ENCODE measurements at regions not wholly inside any gene's neighbourhood (a gene's known extent, or its start where the extent isn't known, plus 50 kb on each side); places are given as distances from the start of the nearest gene placed in this dataset.
A peak's percentile ranks its signal among the peaks of the same experiment; 100 is the strongest.
"Not testable (repeated sequence)": the region's sequence is repeated elsewhere in the genome, so short reads cannot be mapped to it uniquely, and the experiment has no call there.

GRCh38 chr1:120552190-120552589 lies 137.4 kb downstream of the NBPF8 start:
- DNase-seq = not testable (repeated sequence)

GRCh38 chr1:120557605-120558302 lies 142.9 kb downstream of the NBPF8 start:
- DNase-seq = not testable (repeated sequence)

GRCh38 chr1:120558303-120559060 lies 143.6 kb downstream of the NBPF8 start:
- DNase-seq = peak; percentile 50

GRCh38 chr1:120561767-120562166 lies 146.9 kb downstream of the NBPF8 start:
- not testable (repeated sequence) for DNase-seq

GRCh38 chr1:120565396-120565795 lies 150.6 kb downstream of the NBPF8 start:
- not testable (repeated sequence) for DNase-seq

- not testable (repeated sequence) for DNase-seq
Observed at GRCh38 chr1:120567620-120568019, 152.8 kb downstream of the NBPF8 start.

GRCh38 chr1:120575201-120575600 lies 148.5 kb upstream of the NBPF26 start:
- not testable (repeated sequence) for DNase-seq

- DNase-seq = not testable (repeated sequence)
Observed at GRCh38 chr1:120582135-120582534, 141.6 kb upstream of the NBPF26 start.

- not testable (repeated sequence) for DNase-seq
Observed at GRCh38 chr1:120586053-120586452, 137.7 kb upstream of the NBPF26 start.

- DNase-seq = not testable (repeated sequence)
Observed at GRCh38 chr1:120588811-120589210, 134.9 kb upstream of the NBPF26 start.

GRCh38 chr1:120591774-120592173 lies 132.0 kb upstream of the NBPF26 start:
- DNase-seq = not testable (repeated sequence)

GRCh38 chr1:120592943-120593342 lies 130.8 kb upstream of the NBPF26 start:
- not testable (repeated sequence) for DNase-seq

- not testable (repeated sequence) for DNase-seq
Observed at GRCh38 chr1:120593648-120594047, 130.1 kb upstream of the NBPF26 start.

- DNase-seq = not testable (repeated sequence)
Observed at GRCh38 chr1:120598331-120598951, 125.3 kb upstream of the NBPF26 start.

GRCh38 chr1:120599511-120599910 lies 124.2 kb upstream of the NBPF26 start:
- DNase-seq = not testable (repeated sequence)

- DNase-seq = not testable (repeated sequence)
Observed at GRCh38 chr1:120600442-120601041, 123.2 kb upstream of the NBPF26 start.

GRCh38 chr1:120607882-120608281 lies 115.9 kb upstream of the NBPF26 start:
- DNase-seq = not testable (repeated sequence)

GRCh38 chr1:120608314-120609014 lies 115.3 kb upstream of the NBPF26 start:
- not testable (repeated sequence) for DNase-seq

GRCh38 chr1:120609015-120609573 lies 114.7 kb upstream of the NBPF26 start:
- not testable (repeated sequence) for DNase-seq

GRCh38 chr1:120609834-120610233 lies 113.9 kb upstream of the NBPF26 start:
- not testable (repeated sequence) for DNase-seq

- not testable (repeated sequence) for DNase-seq
Observed at GRCh38 chr1:120614931-120615639, 108.7 kb upstream of the NBPF26 start.
